ENCODE measurements at regions not wholly inside any gene's neighbourhood (a gene's known extent, or its start where the extent isn't known, plus 50 kb on each side); places are given as distances from the start of the nearest gene placed in this dataset.

GRCh38 chr17:69870751-69871199 lies 204.2 kb upstream of the KCNJ16 start:
- no peak overlapping the region for H3K4me3 ChIP-seq (ENCODE audit: low read depth, low read length)
- TF ChIP-seq CTCF (IDR thresholded peaks at IDR 0.05; ENCODE audit: low read depth, low read length) = no peak

- no peak overlapping the region for H3K4me3 ChIP-seq (ENCODE audit: low read depth, low read length)
- no peak for TF ChIP-seq CTCF (IDR thresholded peaks at IDR 0.05; ENCODE audit: low read depth, low read length)
These were observed 203.7 kb upstream of the KCNJ16 start for GRCh38 chr17:69871318-69871717.

DNA sequence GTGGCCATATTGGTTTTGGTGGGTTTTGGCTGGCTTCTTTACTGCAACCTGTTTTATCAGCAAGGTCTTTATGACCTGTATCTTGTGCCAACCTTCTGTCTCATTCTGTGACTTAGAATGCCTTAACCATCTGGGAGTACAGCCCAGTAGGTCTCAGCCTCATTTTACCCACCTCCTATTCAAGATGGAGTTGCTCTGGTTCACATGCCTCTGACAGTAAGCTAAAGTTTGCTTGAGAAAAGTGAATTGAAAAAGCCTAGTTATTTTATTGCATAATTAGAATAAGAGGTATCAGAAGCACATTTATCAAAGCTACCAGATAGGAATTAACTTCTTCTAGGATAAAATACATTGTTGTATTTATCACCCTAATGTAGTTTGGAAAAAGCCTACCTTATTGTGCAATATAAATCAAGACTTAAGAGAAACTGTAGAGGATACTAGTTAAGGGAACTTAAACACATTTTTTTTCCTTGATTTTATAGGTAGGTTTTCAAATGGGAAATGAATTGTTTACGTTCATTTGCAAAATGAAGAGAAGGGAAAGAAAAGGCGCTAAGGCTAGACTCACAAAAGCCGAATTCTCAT lies 202.3 kb upstream of the KCNJ16 start:
- no peak overlapping the region for H3K4me3 ChIP-seq (ENCODE audit: low read depth, low read length)
- no peak for TF ChIP-seq CTCF (IDR thresholded peaks at IDR 0.05; ENCODE audit: low read depth, low read length)

DNA sequence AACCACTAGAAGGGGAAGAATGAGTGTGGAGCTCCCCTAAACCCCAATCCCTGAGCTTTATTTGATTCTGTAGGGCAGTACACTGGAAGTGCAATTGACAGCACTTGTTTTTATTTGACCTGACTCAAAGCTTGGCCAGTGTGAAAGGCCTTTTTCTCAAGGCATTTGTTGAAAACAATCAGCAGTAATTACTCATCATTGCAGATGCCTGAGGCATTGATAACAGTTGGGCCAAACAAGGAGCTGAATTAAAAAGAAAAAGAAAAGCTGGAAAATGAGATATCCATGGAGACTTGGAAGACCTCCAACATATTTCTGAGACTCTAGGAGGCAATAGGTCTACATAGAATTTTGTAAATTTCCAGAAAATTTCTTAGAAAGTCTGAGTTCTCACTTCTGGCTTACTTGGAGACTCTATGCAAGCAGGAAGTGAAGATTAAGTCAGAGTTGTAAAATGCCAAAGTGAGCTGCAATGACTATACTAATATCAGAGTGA lies 200.8 kb upstream of the KCNJ16 start:
- H3K4me3 ChIP-seq (ENCODE audit: low read depth, low read length) = no peak overlapping the region
- TF ChIP-seq CTCF (IDR thresholded peaks at IDR 0.05; ENCODE audit: low read depth, low read length) = no peak

DNA sequence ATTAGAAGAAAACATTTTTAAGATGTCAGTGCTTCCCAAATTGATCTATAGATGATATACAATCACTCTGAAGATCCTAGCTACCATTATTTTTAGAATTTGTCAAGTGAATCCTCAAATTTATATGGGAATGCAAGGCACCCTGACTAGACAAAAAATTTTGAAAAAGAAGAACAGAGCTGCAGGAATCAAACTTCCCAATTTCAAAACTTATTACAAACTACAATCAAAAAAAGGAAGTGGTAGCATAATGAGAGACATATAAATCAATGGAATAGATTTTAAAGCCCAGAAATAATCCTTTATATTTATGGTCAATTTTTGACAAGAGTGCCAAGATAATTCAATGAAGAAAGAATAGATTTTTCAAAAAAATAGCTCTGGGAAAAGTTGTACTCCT lies 198.3 kb upstream of the KCNJ16 start:
- TF ChIP-seq CTCF (IDR thresholded peaks at IDR 0.05; ENCODE audit: low read depth, low read length) = no peak

GRCh38 chr17:69878661-69879060 lies 196.4 kb upstream of the KCNJ16 start:
- no peak overlapping the region for H3K4me3 ChIP-seq (ENCODE audit: low read depth, low read length)
- TF ChIP-seq CTCF (IDR thresholded peaks at IDR 0.05; ENCODE audit: low read depth, low read length) = no peak

More for the DNA sequence above, 198.3 kb upstream of the KCNJ16 start:
- no peak overlapping the region for H3K4me3 ChIP-seq (ENCODE audit: low read depth, low read length)

GRCh38 chr17:69879576-69879975 lies 195.4 kb upstream of the KCNJ16 start:
- no peak for TF ChIP-seq CTCF (IDR thresholded peaks at IDR 0.05; ENCODE audit: low read depth, low read length)
- no peak overlapping the region for H3K4me3 ChIP-seq (ENCODE audit: low read depth, low read length)
